ENCODE measurements at regions not wholly inside any gene's neighbourhood (a gene's known extent, or its start where the extent isn't known, plus 50 kb on each side); places are given as distances from the start of the nearest gene placed in this dataset.

- TF ChIP-seq POLR2A (IDR thresholded peaks at IDR 0.05) (no peak), CTCF (IDR thresholded peaks at IDR 0.05) (no peak)
These were observed 82.1 kb upstream of the PTH start for GRCh38 chr11:13577881-13578280.
